GM19372 (cell line): ENCODE measurements at regions not wholly inside any gene's neighbourhood (a gene's known extent, or its start where the extent isn't known, plus 50 kb on each side); places are given as distances from the start of the nearest gene placed in this dataset.

Source experiments
- ATAC-seq: cut with Tn5 transposase; IDR thresholded peaks from one replicate; pipeline ENCODE4 v1.9.1; 2021; ENCODE audit warnings: mild to moderate bottlenecking, low read depth, moderate library complexity; ENCODE audit not compliant: unreplicated experiment

GRCh38 chr1:58155418-58156123, 391.0 kb downstream of the OMA1 start:
- ATAC-seq: no peak

DNA sequence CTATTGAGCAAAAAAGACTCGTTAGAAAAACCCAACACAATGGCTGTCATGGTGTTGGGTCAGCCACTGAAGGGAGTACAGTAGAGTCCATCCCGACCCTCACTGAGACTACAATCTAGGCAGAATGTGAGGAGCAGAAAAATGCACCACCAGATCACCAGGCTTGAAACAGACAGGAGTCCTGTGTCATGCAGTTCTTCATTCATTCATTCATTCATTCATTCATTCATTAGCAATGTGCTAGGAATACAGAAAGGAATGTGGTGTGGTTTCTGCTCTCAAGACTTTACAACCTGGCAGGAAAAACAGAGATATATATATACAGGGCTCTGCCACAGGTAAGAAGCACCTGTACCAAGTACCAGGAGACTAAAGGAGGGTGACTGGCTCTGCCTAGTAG, 392.3 kb downstream of the OMA1 start:
- ATAC-seq: no peak

DNA sequence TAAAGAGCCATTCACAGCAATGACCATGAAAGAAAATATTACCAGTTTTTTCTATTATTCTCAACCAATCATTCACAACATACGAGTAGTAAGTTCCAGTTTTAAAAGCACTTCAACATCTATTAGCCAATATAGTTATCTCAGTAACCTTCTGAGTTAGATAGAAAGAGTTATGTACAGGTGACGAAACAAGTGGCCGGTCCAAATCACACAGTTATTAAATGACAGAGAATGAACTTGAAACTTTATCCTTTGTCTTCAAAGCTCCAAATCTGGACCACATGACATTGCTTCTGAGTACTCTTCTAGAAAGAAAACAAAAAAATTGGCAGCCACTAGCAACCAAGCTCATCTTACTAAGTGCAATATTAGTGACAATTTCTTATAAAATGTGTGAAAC, 393.8 kb downstream of the OMA1 start:
- ATAC-seq: no peak

DNA sequence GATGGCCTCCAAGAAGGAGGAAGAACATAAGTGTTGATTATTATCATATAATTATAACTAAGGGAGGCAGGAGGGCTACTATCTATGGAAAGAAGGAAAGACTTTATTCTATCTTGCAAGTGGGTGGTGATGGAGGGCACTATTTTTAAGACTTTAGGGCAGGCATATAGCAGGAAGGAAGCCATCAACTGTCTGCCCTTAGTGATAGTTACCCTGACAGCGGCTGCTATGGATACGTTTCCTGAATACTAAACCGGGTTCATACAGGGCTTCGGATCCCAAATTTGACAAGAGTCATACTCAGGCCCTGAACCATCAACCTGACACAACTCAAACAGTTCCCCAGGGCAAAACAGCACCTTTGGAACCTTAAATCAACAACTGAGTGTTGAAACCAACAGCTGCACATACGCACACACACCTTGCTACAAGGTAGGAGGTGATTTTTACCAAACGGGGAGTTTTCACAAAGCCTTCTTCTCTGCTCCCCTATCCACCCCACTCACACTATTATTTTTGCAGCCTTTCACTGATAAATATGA, 397.2 kb downstream of the OMA1 start:
- no peak for ATAC-seq

DNA sequence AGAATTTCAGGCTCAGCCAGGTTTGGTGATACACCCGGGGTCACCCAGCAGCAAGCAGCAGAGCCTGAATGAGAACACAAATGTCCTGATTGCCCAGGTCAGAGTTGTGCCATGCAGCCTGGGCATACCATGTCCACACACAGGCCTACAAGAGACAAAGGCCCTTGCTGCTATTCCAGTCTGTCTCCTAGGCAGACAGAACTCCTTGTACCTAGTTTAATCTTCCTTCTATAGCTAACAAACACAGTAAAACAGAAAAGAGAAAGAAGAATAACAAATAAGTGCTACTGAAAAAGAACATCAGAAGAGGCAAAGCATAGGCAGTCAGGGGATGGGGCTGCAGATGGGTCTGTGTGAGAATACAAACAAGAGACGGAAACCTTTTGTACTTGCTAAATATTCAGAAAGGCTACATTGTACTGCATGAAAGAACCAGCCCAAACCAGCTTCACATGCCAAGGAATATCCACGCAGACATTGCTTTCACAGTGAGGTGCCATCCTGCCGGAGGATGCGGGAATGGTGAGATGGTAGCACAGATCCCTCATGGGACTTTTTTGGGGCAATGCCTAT, 401.7 kb downstream of the OMA1 start:
- ATAC-seq: no peak

- ATAC-seq: no peak
Observed at GRCh38 chr1:58143972-58144697, 402.4 kb downstream of the OMA1 start.

DNA sequence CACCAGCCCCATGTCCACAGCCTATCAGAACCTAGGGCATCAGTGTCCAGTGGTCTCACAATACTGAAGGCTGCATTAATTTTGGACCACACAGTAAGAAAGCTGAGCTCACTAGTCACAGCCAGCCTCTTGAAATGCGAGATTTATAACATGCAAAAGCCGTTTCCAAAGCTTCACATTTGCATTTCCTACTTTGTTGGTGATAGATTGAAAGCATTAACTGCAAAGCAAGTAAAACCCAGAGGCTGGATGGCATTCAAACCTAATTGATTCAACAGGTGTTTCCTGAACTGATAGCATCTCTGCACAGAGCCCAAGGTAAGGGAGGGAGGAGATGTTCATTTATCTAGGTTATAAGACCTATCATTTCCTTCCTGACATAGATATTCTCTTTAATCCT, 410.1 kb downstream of the OMA1 start:
- no peak for ATAC-seq

DNA sequence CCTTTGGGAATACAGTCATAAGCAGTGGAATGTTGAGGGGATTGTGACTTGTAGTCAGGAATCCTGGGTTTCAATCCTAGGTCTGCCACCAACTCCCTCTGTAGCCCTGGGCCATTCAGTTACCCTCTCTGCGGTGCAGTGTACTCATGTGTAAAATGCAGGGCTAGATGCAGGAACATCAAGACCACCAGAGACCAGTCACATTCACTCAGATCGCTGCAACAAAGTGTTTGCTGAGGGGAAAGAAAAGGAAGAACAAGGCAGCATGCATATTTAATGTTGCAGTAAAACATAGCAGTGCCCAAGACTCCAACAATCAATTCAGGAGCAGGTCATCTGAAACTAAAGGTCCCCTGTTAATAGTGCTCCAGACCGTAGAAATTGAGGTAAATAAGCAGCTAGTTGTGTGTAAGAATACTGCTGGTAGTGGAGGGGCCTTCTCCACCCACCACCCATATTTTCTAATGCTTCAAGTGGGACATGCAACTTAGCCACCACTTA, 410.7 kb downstream of the OMA1 start:
- no peak for ATAC-seq

DNA sequence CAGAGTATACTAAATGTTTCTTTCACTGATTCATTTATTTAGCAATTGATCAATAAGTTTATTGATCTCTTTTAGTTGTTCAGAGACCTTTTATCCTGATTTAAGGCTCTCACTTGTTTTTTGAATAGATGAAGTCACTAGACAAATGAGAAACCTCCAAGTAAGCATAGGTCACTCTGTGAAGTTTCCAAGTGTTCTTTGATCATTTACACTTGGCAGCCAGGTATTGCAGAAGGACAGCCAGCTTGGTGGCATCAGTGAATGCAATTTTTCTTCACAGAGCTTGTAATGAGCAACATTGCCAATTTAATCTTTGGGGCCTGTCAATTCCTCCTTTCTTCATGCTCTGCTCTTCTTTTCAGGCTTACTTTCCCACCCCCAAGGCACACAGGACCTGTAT, 413.0 kb downstream of the OMA1 start:
- ATAC-seq: no peak

DNA sequence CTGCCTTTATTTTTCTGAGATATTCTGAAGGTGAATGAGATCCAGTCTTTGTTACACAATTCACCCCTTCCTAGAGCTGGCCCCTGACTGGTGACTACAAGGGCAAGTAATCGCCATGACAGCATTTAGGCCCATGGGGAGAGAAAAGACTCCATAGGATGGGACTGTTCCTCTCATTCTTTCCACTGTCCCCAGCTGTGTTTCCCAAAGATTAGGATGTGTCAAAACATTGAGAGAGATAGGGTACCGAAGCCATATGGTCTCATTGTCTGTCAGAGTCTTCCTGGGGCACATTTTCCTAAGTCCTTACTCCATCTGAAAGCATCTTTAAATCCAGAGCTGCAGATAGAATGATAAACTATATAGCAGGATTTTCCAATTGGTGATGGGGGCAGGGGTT, 423.5 kb downstream of the OMA1 start:
- no peak for ATAC-seq

DNA sequence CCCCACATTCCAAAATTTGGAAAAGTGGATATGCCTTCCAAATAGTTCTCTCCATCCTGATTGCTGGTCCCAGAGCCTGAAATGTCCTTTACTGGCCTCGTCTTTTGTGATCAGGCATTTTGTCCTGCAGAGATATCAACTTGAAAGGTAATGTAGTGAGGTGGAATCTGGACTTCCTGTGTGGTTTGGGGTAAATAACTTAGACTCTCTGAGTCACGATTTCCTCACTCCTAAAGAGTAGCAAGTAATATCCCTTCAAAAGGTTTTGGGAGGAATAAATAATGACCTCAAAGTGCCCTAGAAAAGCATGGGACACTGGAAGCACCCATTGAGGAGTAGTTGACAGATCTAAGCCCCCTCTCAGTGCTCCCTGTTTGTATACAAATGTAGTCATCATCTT, 426.6 kb downstream of the OMA1 start:
- no peak for ATAC-seq

DNA sequence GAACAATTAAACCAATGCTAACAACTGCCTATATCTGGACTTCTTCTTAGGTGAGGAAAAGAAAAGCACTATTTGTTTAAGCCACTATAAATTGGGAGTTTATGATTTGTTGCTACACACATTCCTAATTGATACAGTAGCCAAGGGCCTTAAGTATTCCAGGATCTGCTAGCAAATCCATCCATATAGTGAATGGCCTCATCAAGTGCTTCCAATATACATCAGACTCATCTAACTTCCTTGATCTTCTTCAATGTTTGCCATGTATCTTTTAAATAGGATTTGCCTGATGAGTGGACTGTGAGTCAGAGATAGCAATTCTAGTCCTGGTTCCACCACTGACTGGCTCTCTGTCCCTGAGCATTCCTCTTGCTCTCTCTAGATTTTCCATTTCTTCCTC, 430.2 kb downstream of the OMA1 start:
- no peak for ATAC-seq

GRCh38 chr1:58109646-58110200, 436.8 kb downstream of the OMA1 start:
- ATAC-seq: no peak

DNA sequence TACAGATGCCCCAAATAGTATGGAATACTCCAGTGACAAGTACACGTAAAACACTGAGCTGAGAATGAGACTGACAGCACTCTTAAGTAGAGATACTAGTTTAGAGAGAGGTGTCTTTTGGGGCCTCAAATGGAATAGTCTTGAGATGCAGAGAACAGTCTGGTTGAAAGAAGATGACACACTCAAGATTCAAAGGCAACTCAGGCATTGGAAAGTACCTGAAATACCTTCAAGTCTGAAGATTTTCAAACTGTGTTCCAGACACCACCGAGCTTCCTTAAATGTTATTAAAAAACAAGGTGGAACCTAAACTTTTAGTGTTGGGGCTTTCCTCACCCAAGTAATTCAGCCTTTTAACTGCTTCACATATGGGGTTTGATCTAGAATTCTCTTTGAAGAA, 437.7 kb downstream of the OMA1 start:
- no peak for ATAC-seq

DNA sequence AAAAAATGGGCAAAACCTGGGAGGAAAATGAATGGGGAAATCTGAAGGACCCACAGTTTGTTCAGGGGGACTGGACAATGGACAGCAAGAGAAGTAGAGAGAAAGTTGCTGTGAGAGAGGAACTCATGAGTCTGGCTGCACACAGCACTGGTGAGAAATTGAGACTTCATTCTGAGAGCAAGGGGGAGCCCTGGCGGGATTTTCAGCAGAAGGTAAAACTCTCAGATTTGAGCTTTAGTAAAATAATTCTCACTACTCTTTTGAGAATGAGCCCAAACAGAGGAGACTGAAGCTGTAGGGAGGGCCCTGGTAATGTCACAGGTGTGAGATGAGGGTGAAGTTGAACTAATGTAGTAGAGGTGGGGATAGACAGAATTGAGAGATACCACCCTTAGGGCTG, 438.6 kb downstream of the OMA1 start:
- peak; percentile 40 for ATAC-seq

GRCh38 chr1:58104960-58105359, 441.6 kb downstream of the OMA1 start:
- peak; percentile 53 for ATAC-seq

DNA sequence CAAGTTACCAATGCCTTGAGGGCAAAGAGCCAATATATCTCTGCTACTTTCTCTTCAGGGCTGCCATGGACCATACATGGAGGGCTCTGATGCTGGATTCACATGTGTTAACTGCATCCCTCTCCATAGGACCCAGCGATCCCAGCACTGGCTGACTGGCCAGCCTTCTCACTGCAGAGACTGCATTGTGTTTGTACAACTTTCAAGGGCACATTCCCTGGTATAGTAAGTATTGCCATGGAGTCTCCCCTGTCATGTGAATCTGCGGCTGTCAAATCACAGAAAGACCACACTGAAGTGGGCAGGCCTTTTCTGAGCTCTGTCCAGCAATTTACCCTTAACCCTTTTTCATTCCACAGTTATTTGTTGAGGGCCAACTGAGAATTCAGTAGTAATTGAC, 449.8 kb downstream of the OMA1 start:
- ATAC-seq: no peak

DNA sequence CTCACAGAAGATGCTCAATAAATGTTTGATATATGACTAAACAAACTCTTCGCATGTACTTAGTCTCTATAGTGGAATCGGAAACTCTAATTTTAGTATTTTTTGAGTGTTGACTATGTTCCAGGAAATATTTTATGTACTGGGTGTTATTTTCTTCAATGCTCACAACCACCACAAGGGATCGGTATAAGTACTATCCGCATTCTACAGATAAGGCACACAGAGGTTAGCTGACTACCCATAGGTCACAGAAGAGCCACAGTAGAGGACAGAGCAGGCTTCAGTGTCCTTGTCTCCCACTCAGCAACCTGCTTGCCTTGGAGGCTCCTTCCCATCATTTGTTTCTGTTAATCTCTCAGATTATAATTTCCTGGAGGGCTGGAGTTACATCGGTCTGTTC, 451.3 kb downstream of the OMA1 start:
- no peak for ATAC-seq

GRCh38 chr1:58094221-58094620, 452.3 kb downstream of the OMA1 start:
- ATAC-seq: no peak

DNA sequence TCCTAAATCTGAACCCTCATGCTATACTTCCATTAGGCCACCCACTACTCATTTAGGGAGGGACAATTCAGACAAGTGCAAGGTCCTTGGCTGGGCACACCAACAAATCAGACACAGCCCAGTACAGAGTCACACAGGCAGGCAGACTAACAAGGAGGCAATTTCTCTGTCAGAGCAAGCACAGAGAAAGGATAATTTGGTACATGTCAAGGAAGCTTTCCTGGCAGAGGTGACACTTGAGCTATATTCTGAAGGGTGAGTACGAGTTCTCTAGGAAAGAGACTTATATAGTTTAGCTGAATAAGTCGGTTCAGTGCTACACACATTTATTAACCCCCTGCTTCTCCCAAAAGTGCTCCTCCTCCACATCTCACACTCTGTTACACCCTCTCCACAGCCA, 455.9 kb downstream of the OMA1 start:
- ATAC-seq: no peak

DNA sequence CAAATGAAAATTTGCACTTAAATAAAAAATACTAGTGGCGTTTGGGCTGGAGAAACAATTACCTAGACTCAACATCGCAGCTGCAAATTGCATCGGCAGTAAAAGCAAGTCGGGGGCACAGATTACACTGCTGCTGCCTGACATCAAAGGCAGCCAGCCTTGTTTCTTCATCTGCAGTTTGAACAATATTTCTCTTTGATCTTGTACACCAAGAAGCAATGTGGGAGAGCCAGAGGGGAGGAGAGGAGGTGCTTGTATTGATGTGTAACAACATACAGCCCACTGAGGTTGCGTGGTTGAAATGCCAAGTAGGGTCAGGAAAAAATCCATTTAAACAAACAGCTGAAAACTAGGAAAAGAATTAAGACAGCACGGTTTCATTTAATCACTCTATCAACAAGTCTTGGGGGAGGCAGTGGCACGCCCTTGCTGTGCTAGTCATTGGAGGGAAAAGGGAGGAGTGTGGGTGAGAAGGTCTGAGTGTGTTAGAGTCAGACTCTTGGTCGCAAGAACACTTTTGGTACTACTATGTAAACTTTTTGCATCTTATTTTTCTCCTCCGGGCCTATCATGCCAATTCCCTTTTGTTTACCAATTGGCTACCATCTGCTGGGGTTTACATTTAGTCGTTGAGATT, 456.5 kb downstream of the OMA1 start:
- no peak for ATAC-seq
